ENCODE measurements at regions not wholly inside any gene's neighbourhood (a gene's known extent, or its start where the extent isn't known, plus 50 kb on each side); places are given as distances from the start of the nearest gene placed in this dataset.
A peak's percentile ranks its signal among the peaks of the same experiment; 100 is the strongest.

DNA sequence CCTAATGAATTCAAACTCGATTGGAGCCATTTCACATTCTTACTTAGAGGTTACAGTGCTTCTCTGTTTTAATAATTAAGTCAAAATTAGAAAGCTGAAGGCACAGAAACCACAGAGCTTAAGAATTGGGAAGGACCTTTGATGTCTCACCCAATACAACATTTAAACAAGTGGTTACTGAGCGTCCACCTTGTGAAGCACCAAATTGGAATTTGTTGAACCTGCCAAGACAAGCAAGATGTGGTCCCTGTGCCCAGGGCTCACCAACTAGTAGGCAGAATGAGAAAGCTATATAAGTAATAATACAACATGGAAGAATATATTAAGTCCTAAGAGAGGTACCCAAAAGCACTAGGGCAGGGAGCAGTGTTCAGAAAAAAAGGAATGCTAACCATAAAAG, 64.5 kb upstream of the NPAS2 start:
- TF ChIP-seq, protein P1, sequence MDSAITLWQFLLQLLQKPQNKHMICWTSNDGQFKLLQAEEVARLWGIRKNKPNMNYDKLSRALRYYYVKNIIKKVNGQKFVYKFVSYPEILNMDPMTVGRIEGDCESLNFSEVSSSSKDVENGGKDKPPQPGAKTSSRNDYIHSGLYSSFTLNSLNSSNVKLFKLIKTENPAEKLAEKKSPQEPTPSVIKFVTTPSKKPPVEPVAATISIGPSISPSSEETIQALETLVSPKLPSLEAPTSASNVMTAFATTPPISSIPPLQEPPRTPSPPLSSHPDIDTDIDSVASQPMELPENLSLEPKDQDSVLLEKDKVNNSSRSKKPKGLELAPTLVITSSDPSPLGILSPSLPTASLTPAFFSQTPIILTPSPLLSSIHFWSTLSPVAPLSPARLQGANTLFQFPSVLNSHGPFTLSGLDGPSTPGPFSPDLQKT (IDR thresholded peaks at IDR 0.05; ENCODE audit: borderline replicate concordance, low read depth, low read length): no peak
- TF ChIP-seq YY1 (tag by site-specific recombination; IDR thresholded peaks at IDR 0.05) (no peak), ZNF335 (tag by site-specific recombination; conservative IDR thresholded peaks at IDR 0.05) (no peak), ZNF521 (tag by site-specific recombination; IDR thresholded peaks at IDR 0.05) (no peak), SETDB1 (IDR thresholded peaks at IDR 0.05; ENCODE audit: insufficient read length, low read length) (no peak), ZNF19 (tag by site-specific recombination; IDR thresholded peaks at IDR 0.05; ENCODE audit: low read depth) (no peak)
- Histone ChIP-seq H3K27ac (ENCODE audit: extremely low read depth, low read depth, low read length) (no peak overlapping the region), H3K4me1 (ENCODE audit: control insufficient read depth, insufficient read depth, low read length) (no peaks in the 10 kb centered on the region), H3K4me3 (ENCODE audit: low read depth, low read length) (no peak overlapping the region), H3K36me3 (ENCODE audit: control insufficient read depth in 2 of 2, insufficient read depth in 1 of 2, low read length in 2 of 2) (no peaks in the 10 kb centered on the region), H3K9me3 (ENCODE audit: control insufficient read depth, insufficient read depth, low read depth, low read length) (no peaks in the 10 kb centered on the region)
- ChIA-PET CTCF (interaction anchor here (0.6 to 1.0 kb wide), 3 partner anchors 9 to 1733 kb away, joined by 3 to 4 read pairs (median 4); no protein-coding TSS in a partner anchor), POLR2A (no interaction called here)

DNA sequence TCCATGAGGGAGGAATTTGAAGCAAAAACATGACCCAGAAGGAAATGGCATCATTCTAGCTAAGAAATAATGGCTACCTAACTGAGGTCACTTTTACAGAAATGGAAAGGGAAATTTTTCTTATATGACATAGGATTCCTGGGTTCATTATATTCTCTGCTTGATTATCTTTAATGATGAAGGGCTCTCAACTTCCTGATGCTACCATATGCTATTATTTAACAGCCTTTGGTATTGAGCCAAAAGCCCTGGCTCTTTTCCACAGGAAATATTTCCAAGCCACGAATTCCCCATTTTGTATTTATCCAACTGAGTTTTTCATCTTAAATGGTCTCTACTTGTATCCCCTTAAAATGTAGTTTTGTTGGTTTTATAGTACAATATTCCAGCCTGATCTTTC, 63.2 kb upstream of the NPAS2 start:
- ChIA-PET POLR2A (no interaction called here), CTCF (no interaction called here)
- Histone ChIP-seq H3K9me3 (ENCODE audit: control insufficient read depth, insufficient read depth, low read depth, low read length) (no peaks in the 10 kb centered on the region), H3K36me3 (ENCODE audit: control insufficient read depth in 2 of 2, insufficient read depth in 1 of 2, low read length in 2 of 2) (no peaks in the 10 kb centered on the region), H3K4me3 (ENCODE audit: low read depth, low read length) (no peak overlapping the region), H3K4me1 (ENCODE audit: control insufficient read depth, insufficient read depth, low read length) (no peaks in the 10 kb centered on the region), H3K27ac (ENCODE audit: extremely low read depth, low read depth, low read length) (no peak overlapping the region)
- TF ChIP-seq KLF16 (tag by site-specific recombination; IDR thresholded peaks at IDR 0.05) (no peak), ZNF302 (tag by site-specific recombination; IDR thresholded peaks at IDR 0.05; ENCODE audit: low read depth) (no peak), GLI2 (tag by site-specific recombination; IDR thresholded peaks at IDR 0.05; ENCODE audit: borderline replicate concordance, low read depth) (no peak), ZNF623 (tag by site-specific recombination; IDR thresholded peaks at IDR 0.05) (no peak), ZNF658 (tag by site-specific recombination; IDR thresholded peaks at IDR 0.05) (no peak), ZNF416 (tag by site-specific recombination; IDR thresholded peaks at IDR 0.05) (no peak), ZNF621 (tag by site-specific recombination; IDR thresholded peaks at IDR 0.05) (no peak)

DNA sequence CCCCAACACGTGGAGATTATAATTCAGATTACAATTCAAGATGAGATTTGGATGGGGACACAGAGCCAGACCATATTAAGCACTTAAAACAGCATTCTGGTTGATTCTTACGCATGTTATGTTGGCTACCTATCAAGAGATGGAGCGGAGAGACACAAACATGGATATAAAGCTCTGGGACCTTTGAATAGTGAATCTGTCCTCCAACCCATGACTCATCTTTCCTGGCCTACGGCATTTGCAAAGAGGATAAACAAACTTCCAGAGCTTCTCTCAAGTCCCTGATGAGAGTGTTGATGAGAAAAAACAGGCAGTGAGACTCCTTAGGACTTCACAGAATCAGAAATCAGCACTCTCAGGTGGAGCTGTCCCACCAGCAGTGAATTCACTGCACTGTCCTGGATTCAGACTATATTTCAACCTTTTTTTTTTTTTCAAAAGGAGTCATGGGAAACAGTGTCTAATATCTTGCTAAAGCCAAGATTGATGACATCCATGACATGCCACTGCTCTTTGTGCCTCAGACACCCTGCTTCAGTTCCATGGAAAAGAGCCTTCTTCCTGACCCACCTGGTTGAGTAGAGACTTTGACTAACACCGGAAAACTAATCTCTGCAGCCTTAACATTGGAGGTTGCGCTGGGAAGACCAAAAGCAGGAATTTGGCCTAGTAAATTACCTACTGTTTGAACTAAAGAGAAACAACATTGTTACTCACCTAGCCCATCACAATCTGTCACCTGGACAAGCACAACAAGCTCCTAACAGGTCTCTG, 62.1 kb upstream of the NPAS2 start:
- H3K4me3 ChIP-seq (ENCODE audit: low read depth, low read length): no peak overlapping the region
- ChIA-PET POLR2A (interaction anchor here (0.7 kb wide), 1 partner anchor 77 kb away, joined by 4 read pairs; no protein-coding TSS in a partner anchor), CTCF (no interaction called here)
- no peak overlapping the region for H3K27ac ChIP-seq (ENCODE audit: extremely low read depth, low read depth, low read length)
- no peaks in the 10 kb centered on the region for H3K4me1 ChIP-seq (ENCODE audit: control insufficient read depth, insufficient read depth, low read length)
- no peaks in the 10 kb centered on the region for H3K36me3 ChIP-seq (ENCODE audit: control insufficient read depth in 2 of 2, insufficient read depth in 1 of 2, low read length in 2 of 2)
- TF ChIP-seq ZNF266 (tag by site-specific recombination; IDR thresholded peaks at IDR 0.05; ENCODE audit: low read depth): peak; percentile 81; the same call in 1 of the 2 replicates
- TF ChIP-seq, protein P2, sequence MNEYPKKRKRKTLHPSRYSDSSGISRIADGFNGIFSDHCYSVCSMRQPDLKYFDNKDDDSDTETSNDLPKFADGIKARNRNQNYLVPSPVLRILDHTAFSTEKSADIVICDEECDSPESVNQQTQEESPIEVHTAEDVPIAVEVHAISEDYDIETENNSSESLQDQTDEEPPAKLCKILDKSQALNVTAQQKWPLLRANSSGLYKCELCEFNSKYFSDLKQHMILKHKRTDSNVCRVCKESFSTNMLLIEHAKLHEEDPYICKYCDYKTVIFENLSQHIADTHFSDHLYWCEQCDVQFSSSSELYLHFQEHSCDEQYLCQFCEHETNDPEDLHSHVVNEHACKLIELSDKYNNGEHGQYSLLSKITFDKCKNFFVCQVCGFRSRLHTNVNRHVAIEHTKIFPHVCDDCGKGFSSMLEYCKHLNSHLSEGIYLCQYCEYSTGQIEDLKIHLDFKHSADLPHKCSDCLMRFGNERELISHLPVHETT (tag by site-specific recombination; IDR thresholded peaks at IDR 0.05): no peak
- peak; percentile 39 for TF ChIP-seq SETDB1 (IDR thresholded peaks at IDR 0.05; ENCODE audit: insufficient read length, low read length)
- H3K9me3 ChIP-seq (ENCODE audit: control insufficient read depth, insufficient read depth, low read depth, low read length): no peaks in the 10 kb centered on the region

DNA sequence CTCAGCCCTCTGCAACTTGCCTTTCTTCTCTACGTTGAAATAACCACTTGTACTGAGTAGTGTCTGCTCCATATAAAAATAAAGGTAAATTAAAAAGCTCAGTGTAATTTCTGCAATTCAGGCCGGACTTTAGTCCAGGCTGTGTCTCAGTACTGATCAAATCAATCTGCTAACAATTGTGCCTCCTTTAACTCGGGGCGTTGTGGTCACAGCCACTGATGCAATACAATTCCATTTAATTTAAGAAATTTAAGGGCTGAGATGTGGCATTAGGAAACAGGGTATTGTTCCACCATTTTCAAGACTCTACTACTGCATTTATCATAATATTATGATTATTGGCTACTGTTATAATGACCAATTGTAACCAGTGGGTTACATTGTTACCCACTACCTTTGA, 60.0 kb upstream of the NPAS2 start:
- ChIA-PET CTCF (interaction anchor here (0.7 kb wide), 1 partner anchor 15 kb away, joined by 3 read pairs; no protein-coding TSS in a partner anchor), POLR2A (no interaction called here)
- Histone ChIP-seq H3K9me3 (ENCODE audit: control insufficient read depth, insufficient read depth, low read depth, low read length) (no peaks in the 10 kb centered on the region), H3K4me1 (ENCODE audit: control insufficient read depth, insufficient read depth, low read length) (no peaks in the 10 kb centered on the region), H3K27ac (ENCODE audit: extremely low read depth, low read depth, low read length) (no peak overlapping the region), H3K36me3 (ENCODE audit: control insufficient read depth in 2 of 2, insufficient read depth in 1 of 2, low read length in 2 of 2) (no peaks in the 10 kb centered on the region), H3K4me3 (ENCODE audit: low read depth, low read length) (no peak overlapping the region)
- no peak for TF ChIP-seq ZNF76 (tag by site-specific recombination; IDR thresholded peaks at IDR 0.05; ENCODE audit: borderline replicate concordance, low read depth)
- TF ChIP-seq ZNF596 (tag by site-specific recombination; IDR thresholded peaks at IDR 0.05): no peak
- no peak for TF ChIP-seq HOXC10 (CRISPR knock-in tag; IDR thresholded peaks at IDR 0.05)
- TF ChIP-seq ZNF223 (tag by site-specific recombination; IDR thresholded peaks at IDR 0.05): no peak
- TF ChIP-seq MEIS1 (CRISPR knock-in tag; IDR thresholded peaks at IDR 0.05; ENCODE audit: borderline replicate concordance): no peak
- no peak for TF ChIP-seq OSR2 (tag by site-specific recombination; IDR thresholded peaks at IDR 0.05)
- no peak for TF ChIP-seq ZNF138 (tag by site-specific recombination; IDR thresholded peaks at IDR 0.05; ENCODE audit: borderline replicate concordance)
- TF ChIP-seq ZNF785 (tag by site-specific recombination; IDR thresholded peaks at IDR 0.05): no peak

Data from HEK293 (cell line).